AG04449 (cell line): ENCODE measurements at regions not wholly inside any gene's neighbourhood (a gene's known extent, or its start where the extent isn't known, plus 50 kb on each side); places are given as distances from the start of the nearest gene placed in this dataset.

Experiments used
- CTCF ChIA-PET: fragments of 350-600 bp; formaldehyde crosslinking; extraction: SDS; loops from one replicate; lab custom pipeline; 2021; ENCODE audit warnings: antibody characterized with exemption; lab: Yijun Ruan, JAX
- POLR2A ChIA-PET: fragments of 400-600, 350-600 bp; formaldehyde crosslinking; extraction: SDS; loops from one replicate; lab custom pipeline; 2020; ENCODE audit warnings: antibody characterized with exemption, inconsistent platforms; lab: Yijun Ruan, JAX
- DNase-seq: peaks from one replicate; pipeline ENCODE4 v3.0.0-alpha.2; 2010; ENCODE audit warnings: low read depth, low spot score
- H3K4me3 ChIP-seq: 2 replicates; pipeline ENCODE4 v1.5.1; 2011; ENCODE audit warnings: low read depth, mild to moderate bottlenecking, control low read depth, low read length
- TF ChIP-seq, protein P1 (sequence below): IDR thresholded peaks from one replicate; pipeline ENCODE4 v1.5.1; 2011; ENCODE audit warnings: mild to moderate bottlenecking, moderate library complexity, low read length, control low read depth, inconsistent platforms; ENCODE audit not compliant: insufficient read depth; ENCODE audit errors: missing control alignments

DNA sequence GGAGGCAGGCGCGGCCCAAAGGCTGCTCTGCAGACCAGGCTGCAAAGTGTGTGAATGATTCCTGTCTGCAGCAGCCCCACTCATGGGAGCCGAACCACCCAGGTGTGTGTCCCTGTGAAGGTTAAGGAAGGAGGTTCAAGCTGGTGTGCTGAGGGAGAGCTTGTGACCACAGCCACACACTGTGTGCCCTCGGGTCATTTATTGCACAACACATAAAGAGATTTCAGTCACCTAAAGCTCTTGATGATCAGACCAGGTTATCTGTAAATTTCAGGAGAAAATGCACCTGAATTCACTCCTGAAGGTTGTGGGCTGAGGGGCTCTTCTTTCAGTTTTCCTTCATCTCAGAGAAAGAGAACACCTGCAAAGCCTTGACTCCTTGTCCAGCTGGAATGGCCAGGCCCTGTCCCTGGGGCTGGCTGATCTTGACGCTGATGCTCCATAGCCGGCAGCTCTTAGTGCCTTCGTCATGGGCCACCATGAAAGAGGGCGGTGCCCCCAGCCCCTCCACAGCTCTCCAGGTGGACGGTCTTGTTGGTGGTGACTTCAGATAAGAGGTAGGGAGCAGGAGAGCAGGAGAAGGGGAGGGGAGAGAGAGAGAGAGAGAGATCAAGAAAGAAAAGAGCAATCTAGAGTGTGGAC, 110.8 kb upstream of the C1QTNF9B start:
- POLR2A ChIA-PET = no interaction called here
- CTCF ChIA-PET = interaction anchor here (0.6 to 4.3 kb wide), 8 partner anchors 9 to 223 kb away, joined by 3 to 27 read pairs (median 7); no protein-coding TSS in a partner anchor
- H3K4me3 ChIP-seq = no peak overlapping the region
- DNase-seq = no peak
- TF ChIP-seq, protein P1, sequence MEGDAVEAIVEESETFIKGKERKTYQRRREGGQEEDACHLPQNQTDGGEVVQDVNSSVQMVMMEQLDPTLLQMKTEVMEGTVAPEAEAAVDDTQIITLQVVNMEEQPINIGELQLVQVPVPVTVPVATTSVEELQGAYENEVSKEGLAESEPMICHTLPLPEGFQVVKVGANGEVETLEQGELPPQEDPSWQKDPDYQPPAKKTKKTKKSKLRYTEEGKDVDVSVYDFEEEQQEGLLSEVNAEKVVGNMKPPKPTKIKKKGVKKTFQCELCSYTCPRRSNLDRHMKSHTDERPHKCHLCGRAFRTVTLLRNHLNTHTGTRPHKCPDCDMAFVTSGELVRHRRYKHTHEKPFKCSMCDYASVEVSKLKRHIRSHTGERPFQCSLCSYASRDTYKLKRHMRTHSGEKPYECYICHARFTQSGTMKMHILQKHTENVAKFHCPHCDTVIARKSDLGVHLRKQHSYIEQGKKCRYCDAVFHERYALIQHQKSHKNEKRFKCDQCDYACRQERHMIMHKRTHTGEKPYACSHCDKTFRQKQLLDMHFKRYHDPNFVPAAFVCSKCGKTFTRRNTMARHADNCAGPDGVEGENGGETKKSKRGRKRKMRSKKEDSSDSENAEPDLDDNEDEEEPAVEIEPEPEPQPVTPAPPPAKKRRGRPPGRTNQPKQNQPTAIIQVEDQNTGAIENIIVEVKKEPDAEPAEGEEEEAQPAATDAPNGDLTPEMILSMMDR = no peak

DNA sequence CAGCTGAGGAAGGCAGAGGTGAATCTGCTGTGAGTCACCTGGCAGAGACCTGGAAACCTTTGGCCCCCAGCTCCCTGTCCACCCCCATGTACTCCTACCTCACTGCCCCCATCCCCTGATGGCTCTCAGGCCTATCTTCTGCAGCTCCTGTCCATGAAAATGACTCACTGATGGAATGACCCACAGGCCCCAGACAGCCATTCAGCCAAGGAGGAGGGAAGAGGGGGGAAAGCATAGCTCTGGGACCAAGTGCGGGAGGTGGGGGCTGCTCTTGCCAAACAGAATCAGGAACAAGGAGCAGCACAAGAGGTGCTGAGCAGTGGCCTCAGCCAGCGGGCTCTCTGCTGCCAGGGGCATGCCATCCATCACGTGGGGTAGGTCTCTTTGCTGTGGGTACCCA, 111.4 kb upstream of the C1QTNF9B start:
- TF ChIP-seq, protein P1 = no peak
- H3K4me3 ChIP-seq = no peak overlapping the region
- ChIA-PET CTCF (interaction anchor here (1.1 to 4.3 kb wide), 5 partner anchors 12 to 222 kb away, joined by 4 to 27 read pairs (median 14); no protein-coding TSS in a partner anchor), POLR2A (no interaction called here)
- DNase-seq = no peak

DNA sequence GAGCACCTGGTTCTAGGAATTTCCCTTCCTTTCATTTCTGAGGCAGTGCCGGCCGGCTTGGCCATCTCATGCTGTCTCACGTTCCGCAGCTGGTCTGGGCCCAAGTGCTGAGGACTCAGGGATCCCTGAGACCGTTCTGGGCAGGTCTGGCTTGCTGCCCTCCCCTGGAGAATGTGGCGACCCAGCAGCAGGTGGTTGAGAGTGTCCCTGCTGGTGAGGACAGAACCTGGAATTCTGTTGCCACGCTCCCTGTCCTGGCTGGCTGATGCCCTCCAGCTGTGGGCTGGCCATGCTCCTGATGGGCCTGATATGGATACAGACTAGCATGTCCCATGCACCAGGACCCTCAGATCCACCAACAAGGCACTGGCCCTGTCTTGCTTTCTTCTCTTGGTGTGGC, 114.0 kb upstream of the C1QTNF9B start:
- POLR2A ChIA-PET = no interaction called here
- TF ChIP-seq, protein P1 = no peak
- H3K4me3 ChIP-seq = no peak overlapping the region
- no peak for DNase-seq
- CTCF ChIA-PET = interaction anchor here (1.2 to 1.7 kb wide), 2 partner anchors 9 to 208 kb away, joined by 4 to 10 read pairs; no protein-coding TSS in a partner anchor

DNA sequence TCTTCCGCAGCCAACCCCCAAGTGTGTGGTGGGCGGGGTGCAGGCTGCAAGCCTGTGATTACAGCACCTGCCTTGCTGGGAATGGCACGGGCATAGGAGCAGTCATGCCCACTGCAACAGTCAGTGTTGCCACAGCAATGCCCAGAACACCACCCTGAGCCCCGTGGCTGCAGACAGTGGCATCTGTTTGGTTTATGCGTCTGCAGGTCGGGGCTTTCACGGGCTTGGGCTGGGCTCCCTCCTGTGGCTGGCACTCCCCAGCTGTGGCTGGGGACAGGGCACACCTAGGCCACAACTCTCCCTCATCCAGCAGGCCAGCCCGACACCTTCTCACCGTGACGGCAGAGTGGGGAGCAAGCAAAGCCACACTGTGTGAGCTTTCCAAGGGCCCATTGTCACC, 115.3 kb upstream of the C1QTNF9B start:
- CTCF ChIA-PET = interaction anchor here (1.2 kb wide), 1 partner anchor 94 kb away, joined by 3 read pairs; no protein-coding TSS in a partner anchor
- POLR2A ChIA-PET = no interaction called here
- no peak for DNase-seq
- TF ChIP-seq, protein P1 = no peak
- H3K4me3 ChIP-seq = no peak overlapping the region

DNA sequence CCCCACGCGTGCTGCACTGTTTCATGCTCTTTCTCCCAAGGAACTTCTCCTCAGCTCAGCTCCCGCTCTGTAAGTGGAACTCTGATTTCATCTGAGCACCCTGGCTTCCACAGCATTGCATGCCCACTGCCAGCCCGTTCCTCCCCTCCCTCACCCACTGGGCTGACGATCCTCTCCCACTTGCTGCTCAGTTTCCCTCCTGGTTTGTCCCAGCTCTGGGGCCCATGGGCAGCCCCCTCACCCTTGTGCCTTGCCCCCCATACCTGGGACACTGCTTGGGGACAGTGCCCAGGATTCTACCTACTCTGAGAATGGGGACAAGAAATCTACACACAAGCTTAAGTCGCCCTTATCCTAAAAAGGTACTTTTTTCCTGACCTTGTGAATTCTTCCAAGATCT, 115.9 kb upstream of the C1QTNF9B start:
- CTCF ChIA-PET = interaction anchor here (1.0 to 1.2 kb wide), 2 partner anchors 94 to 214 kb away, joined by 3 read pairs; no protein-coding TSS in a partner anchor

DNA sequence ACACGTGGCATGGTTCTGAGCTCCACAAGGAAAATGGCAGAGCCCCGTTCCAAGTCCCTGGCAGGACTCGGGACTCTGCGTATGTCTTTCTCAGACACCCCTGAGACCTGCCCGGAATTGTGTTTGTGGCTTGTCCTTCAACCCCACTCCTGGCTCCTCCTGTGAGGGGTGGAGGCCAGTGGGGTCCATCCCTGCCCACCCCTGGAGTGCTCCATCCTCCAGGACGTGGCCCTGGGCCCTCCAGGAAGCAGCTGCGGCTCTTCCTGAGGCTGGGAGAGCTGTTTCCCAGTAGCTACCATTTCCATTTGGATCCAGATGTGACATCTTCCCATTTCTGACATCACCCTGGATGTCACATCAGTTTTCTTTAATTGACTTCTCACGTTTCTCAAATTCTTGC, 118.7 kb upstream of the C1QTNF9B start:
- ChIA-PET POLR2A (no interaction called here), CTCF (interaction anchor here (0.9 to 11.9 kb wide), 3 partner anchors 11 to 207 kb away, joined by 3 to 438 read pairs (median 3); no protein-coding TSS in a partner anchor)
- no peak for DNase-seq

More for the DNA sequence above, 115.9 kb upstream of the C1QTNF9B start:
- POLR2A ChIA-PET = no interaction called here
- DNase-seq = no peak
- TF ChIP-seq, protein P1 = no peak
- H3K4me3 ChIP-seq = no peak overlapping the region

More for the DNA sequence above, 118.7 kb upstream of the C1QTNF9B start:
- TF ChIP-seq, protein P1 = no peak
- H3K4me3 ChIP-seq = no peak overlapping the region
